ENCODE measurements at regions not wholly inside any gene's neighbourhood (a gene's known extent, or its start where the extent isn't known, plus 50 kb on each side); places are given as distances from the start of the nearest gene placed in this dataset.
A peak's percentile ranks its signal among the peaks of the same experiment; 100 is the strongest.

DNA sequence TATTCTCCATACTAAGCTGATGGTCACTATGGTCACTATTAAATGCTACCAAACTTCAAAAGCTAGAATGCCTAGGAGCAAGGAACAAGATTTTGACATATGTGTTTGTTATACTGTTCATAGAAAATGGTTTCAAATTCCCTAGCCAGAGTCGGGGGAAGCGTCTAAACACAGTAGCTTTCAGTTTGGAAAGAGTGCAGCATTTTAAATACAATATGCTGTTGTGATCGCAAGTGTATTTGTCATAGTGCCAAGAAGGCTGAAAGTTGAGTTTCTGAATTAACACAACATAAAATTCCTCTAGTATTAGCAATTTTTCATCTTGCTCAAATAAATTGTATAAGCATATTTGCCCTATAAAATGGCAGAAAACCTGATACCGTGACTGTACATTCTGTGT lies 280.4 kb downstream of the ZNF608 start:
- DNase-seq: no peak

DNA sequence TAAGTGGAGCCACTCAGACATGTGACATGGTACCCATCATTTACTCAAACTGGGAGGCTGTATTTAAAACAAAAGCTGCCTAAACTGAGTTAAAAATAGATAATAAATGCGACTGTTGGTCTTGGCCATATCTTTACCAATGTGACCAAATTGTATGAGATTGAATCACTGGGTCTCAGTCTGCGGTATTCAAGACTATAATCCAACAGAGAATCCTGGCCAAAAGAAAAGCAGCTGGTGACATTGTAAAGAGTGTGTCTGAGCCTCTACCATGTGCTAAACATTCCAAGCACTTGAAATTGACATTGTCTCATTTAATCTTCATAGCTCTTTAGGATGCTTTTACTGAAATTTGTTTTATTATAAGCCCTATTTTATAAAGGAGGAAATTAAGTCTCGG lies 282.6 kb downstream of the ZNF608 start:
- no peak for DNase-seq

GRCh38 chr5:124462751-124463150 lies 283.7 kb downstream of the ZNF608 start:
- no peak for DNase-seq

GRCh38 chr5:124461941-124462340 lies 284.5 kb downstream of the ZNF608 start:
- no peak for DNase-seq

GRCh38 chr5:124461157-124461556 lies 285.3 kb downstream of the ZNF608 start:
- no peak for DNase-seq

DNA sequence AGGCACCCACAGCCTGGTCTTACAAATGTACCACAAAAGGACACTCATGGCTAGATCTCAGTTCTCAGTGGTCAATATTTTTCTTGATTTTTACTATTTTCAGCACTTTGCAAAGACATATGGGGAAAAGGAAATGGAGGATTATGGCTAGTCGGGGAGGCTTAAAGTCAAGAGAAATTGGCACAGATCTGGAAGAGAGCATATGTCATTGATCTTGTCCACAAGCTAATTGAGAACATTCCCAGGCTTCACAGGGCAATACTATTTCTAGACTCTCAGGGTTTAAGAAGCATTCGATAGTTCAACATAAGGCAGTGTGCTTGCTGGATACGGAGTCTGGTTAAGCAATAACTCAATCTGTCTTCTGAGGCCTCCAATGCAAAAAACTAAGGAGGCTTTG lies 285.8 kb downstream of the ZNF608 start:
- DNase-seq: peak in 1 of 3 donors; percentile 44

- DNase-seq: peak; percentile 46 to 86 (median 77)
These were observed 286.5 kb downstream of the ZNF608 start for GRCh38 chr5:124459984-124460383.

- DNase-seq: no peak
These were observed 288.5 kb downstream of the ZNF608 start for GRCh38 chr5:124457901-124458300.

DNA sequence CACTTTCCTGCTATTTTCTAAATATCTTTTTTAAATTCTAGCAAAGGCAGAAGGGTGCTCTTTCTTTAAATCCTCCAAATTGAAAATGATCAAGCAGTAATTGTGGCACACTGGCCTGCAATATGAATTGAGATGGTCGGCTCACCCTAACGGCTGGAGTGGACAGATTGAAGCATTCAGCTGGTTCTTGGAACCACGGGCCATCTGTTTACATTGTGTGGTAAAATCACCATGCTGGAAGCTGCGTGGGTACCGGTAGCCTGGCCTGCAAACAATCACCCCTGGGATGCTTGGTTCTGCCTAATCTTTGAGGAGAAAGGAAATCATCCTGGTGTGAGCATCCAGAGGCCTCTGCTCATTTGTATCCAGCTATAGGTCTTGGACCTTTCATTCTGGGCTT lies 289.3 kb downstream of the ZNF608 start:
- no peak for DNase-seq

DNA sequence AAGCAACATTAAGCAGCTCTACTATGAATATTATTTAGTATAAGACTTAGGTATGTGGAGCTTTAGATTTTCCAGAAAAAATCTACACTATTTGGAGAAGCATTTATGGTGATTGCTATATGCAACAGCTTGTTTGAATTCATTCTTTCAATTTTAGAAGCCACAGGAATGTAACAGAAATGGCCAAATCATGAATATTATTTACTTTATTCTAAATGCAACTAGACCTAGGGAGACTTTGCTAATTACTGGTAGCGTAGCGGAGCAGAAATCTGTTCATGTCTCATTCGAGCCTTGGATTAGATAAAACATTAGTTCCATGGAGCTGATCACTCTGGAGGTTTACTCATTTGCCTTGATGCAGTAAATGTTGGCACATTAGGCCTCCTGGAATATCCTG lies 290.2 kb downstream of the ZNF608 start:
- DNase-seq: peak in 1 of 3 donors; percentile 54

GRCh38 chr5:124454081-124454480 lies 292.4 kb downstream of the ZNF608 start:
- no peak for DNase-seq

DNA sequence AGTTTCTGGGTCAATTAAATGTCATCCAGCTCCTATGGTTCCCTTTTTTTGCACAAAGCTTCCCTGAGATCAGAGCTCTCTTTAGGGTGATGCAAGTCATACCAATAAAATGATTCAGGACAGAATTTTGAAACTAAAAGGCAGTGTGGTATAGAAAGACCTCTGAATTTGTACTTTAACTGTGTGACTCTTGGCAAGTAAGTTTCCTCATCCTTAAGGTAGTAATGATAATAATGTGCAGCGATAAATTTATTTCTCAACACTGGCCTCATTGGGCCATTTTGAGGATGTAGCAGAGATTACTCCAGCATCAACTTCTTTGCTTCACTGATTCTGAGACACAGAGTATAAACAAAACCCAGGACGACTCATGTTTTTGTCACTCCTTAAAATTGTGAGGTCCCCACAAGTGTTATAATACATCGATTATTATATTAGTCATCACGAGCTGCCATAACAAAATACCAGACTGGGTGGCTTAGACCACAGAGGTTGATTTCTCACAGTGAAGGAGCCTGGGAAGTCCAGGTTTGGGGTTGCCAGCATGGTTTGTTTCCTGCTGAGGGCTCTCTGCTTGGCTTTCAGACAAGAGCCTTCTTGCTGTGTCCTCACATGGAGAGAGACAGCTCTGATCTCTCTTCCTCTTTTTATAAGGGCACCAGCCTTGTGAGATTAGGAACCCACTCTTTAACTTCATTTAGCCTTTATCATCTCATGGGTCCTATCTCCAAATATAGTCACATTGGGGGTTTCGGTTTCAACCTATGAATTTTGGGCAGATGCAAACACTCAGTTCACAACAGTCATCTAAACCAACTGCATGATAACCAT lies 293.0 kb downstream of the ZNF608 start:
- DNase-seq: peak in 1 of 3 donors; percentile 64

- no peak for DNase-seq
These were observed 294.0 kb downstream of the ZNF608 start for GRCh38 chr5:124452412-124452811.

GRCh38 chr5:124451721-124452383 lies 294.6 kb downstream of the ZNF608 start:
- no peak for DNase-seq

- no peak for DNase-seq
These were observed 300.3 kb downstream of the ZNF608 start for GRCh38 chr5:124446120-124446519.

- no peak for DNase-seq
These were observed 301.3 kb downstream of the ZNF608 start for GRCh38 chr5:124445070-124445619.

GRCh38 chr5:124444147-124444775 lies 302.2 kb downstream of the ZNF608 start:
- DNase-seq: no peak

- DNase-seq: no peak
These were observed 306.0 kb downstream of the ZNF608 start for GRCh38 chr5:124440471-124440870.

DNA sequence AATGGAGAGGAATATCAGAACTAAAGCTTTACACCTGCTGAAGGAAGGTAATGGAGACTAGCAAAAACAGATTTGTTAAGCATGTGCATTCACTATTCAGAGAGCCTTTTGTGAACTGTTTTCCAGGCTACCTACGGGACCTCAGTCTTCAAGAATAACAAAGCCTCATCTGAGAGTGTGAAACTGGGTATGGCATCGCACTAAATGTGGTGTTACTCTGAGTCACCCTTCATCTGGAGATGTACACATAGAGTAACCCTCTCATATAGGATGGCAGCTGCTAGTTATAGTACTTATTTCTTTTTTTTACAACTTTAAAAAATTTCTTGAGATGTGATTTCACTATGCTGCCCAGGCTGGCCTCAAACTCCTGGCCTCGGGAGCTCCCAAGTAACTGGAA lies 306.8 kb downstream of the ZNF608 start:
- DNase-seq: no peak

DNA sequence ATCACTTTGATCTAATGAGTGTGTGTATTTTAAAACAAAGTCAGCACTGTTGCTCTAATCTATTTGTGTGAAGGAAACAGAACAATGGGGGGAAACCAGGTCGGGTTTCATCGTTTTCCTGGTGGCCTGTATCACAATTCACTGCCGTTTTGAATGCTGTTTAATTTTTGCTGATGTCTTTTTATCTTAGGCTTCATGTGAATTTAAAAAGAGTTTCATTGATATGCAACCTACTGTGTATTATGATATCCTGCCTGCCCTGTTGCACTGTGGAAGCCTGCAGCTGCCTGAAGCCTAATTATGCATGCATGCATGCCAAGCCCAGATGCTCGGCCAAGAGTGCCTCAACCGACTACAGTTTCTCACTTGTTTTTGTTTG lies 307.5 kb downstream of the ZNF608 start:
- peak in 2 of 3 donors; percentile 41 to 64 for DNase-seq

- no peak for DNase-seq
These were observed 308.2 kb downstream of the ZNF608 start for GRCh38 chr5:124438026-124438902.

- DNase-seq: no peak
These were observed 310.1 kb downstream of the ZNF608 start for GRCh38 chr5:124436294-124436693.
